Retinal pigment epithelial cell (primary cell): ENCODE measurements at regions not wholly inside any gene's neighbourhood (a gene's known extent, or its start where the extent isn't known, plus 50 kb on each side); places are given as distances from the start of the nearest gene placed in this dataset.
"Not testable (repeated sequence)": the region's sequence is repeated elsewhere in the genome, so short reads cannot be mapped to it uniquely, and the experiment has no call there.

Experiments
- DNase-seq: peaks from one replicate; pipeline ENCODE4 v3.0.0-alpha.2; 2010; ENCODE audit warnings: low read depth
- H3K4me3 ChIP-seq: 2 replicates; pipeline ENCODE4 v1.5.1; 2011; ENCODE audit warnings: mild to moderate bottlenecking, low read length, control low read depth, moderate library complexity
- CTCF ChIP-seq: conservative IDR thresholded peaks from 2 replicates; pipeline ENCODE4 v1.5.1; 2011; ENCODE audit warnings: low read depth, low read length, control low read depth, inconsistent platforms

GRCh38 chr3:106349191-106349881 lies 480.5 kb upstream of the CBLB start:
- no peak overlapping the region for H3K4me3 ChIP-seq
- DNase-seq, result no peak
- TF ChIP-seq CTCF, result no peak

GRCh38 chr3:106355873-106356272 lies 487.1 kb upstream of the CBLB start:
- TF ChIP-seq CTCF, result no peak
- DNase-seq, result no peak
- H3K4me3 ChIP-seq, result no peak overlapping the region

GRCh38 chr3:106359692-106360091 lies 490.9 kb upstream of the CBLB start:
- DNase-seq, result no peak
- H3K4me3 ChIP-seq, result no peak overlapping the region
- TF ChIP-seq CTCF, result no peak

- H3K4me3 ChIP-seq, DNase-seq: not testable (repeated sequence)
Measured at GRCh38 chr3:106360901-106361300, 492.1 kb upstream of the CBLB start.

- TF ChIP-seq CTCF, result no peak
- no peak for DNase-seq
- no peak overlapping the region for H3K4me3 ChIP-seq
Measured at GRCh38 chr3:106364477-106364876, 495.7 kb upstream of the CBLB start.

- TF ChIP-seq CTCF, result no peak
- H3K4me3 ChIP-seq, result no peak overlapping the region
- no peak for DNase-seq
Measured at GRCh38 chr3:106365061-106365691, 496.4 kb upstream of the CBLB start.

GRCh38 chr3:106366352-106366751 lies 497.5 kb upstream of the CBLB start:
- no peak overlapping the region for H3K4me3 ChIP-seq
- no peak for TF ChIP-seq CTCF
- no peak for DNase-seq
